H9 (cell line): ENCODE measurements at regions not wholly inside any gene's neighbourhood (a gene's known extent, or its start where the extent isn't known, plus 50 kb on each side); places are given as distances from the start of the nearest gene placed in this dataset.

ENCODE experiments used
- DNase-seq: peaks from one replicate; pipeline ENCODE4 v3.0.0-alpha.2; 2017
- H2AFZ ChIP-seq: one replicate; pipeline ENCODE4 v1.6.1; 2013; ENCODE audit warnings: mild to moderate bottlenecking, low read length, control low read depth, moderate library complexity
- H2AK5ac ChIP-seq: 2 replicates; pipeline ENCODE4 v1.6.1; 2013; ENCODE audit warnings: low read length, control low read depth, mixed read lengths; ENCODE audit not compliant: insufficient read length
- H2BK120ac ChIP-seq: one replicate; pipeline ENCODE4 v1.6.1; 2013; ENCODE audit warnings: low read depth, mild to moderate bottlenecking, low read length, control low read depth, inconsistent platforms; ENCODE audit not compliant: poor library complexity, severe bottlenecking
- H2BK12ac ChIP-seq: 2 replicates; pipeline ENCODE4 v1.6.1; 2013; ENCODE audit warnings: low read length, control low read depth, mixed read lengths, low read depth; ENCODE audit not compliant: insufficient read length
- H2BK15ac ChIP-seq: 2 replicates; pipeline ENCODE4 v1.6.1; 2013; ENCODE audit warnings: low read depth, low read length, control low read depth
- H2BK20ac ChIP-seq: one replicate; pipeline ENCODE4 v1.6.1; 2013; ENCODE audit warnings: low read depth, mild to moderate bottlenecking, low read length, control low read depth, inconsistent platforms; ENCODE audit not compliant: poor library complexity, severe bottlenecking
- H2BK5ac ChIP-seq: 2 replicates; pipeline ENCODE4 v1.6.1; 2013; ENCODE audit warnings: low read length, control low read depth, mixed read lengths; ENCODE audit not compliant: insufficient read length
- H3K14ac ChIP-seq: 2 replicates; pipeline ENCODE4 v1.6.1; 2013; ENCODE audit warnings: low read length, control low read depth; ENCODE audit not compliant: insufficient read depth
- H3K18ac ChIP-seq: 2 replicates; pipeline ENCODE4 v1.6.1; 2013; ENCODE audit warnings: low read depth, mild to moderate bottlenecking, mixed read lengths, low read length, control low read depth; ENCODE audit not compliant: insufficient read length
- H3K23ac ChIP-seq: 2 replicates; pipeline ENCODE4 v1.6.1; 2013; ENCODE audit warnings: low read length, control low read depth, mixed read lengths, low read depth; ENCODE audit not compliant: insufficient read length
- H3K23me2 ChIP-seq: 2 replicates; pipeline ENCODE4 v1.6.1; 2013; ENCODE audit warnings: low read depth, mild to moderate bottlenecking, mixed read lengths, low read length, control low read depth; ENCODE audit not compliant: insufficient read length, poor library complexity, severe bottlenecking
- H3K27ac ChIP-seq: 2 replicates; pipeline ENCODE4 v1.5.1; 2013; ENCODE audit warnings: low read length, control low read depth, mixed read lengths, low read depth; ENCODE audit not compliant: insufficient read length
- H3K27me3 ChIP-seq: 2 replicates; pipeline ENCODE4 v1.6.1; 2013; ENCODE audit warnings: low read length, control low read depth, inconsistent platforms; ENCODE audit not compliant: insufficient read depth
- H3K4ac ChIP-seq: 2 replicates; pipeline ENCODE4 v1.6.1; 2013; ENCODE audit warnings: low read depth, mild to moderate bottlenecking, control low read depth, inconsistent platforms, low read length, moderate library complexity
- H3K4me1 ChIP-seq: 2 replicates; pipeline ENCODE4 v1.6.1; 2013; ENCODE audit warnings: low read length, control low read depth, inconsistent platforms; ENCODE audit not compliant: insufficient read depth
- H3K4me2 ChIP-seq: 2 replicates; pipeline ENCODE4 v1.6.1; 2013; ENCODE audit warnings: low read length, control low read depth, mixed read lengths; ENCODE audit not compliant: insufficient read length, insufficient read depth
- H3K56ac ChIP-seq: 2 replicates; pipeline ENCODE4 v1.6.1; 2013; ENCODE audit warnings: low read depth, mild to moderate bottlenecking, mixed read lengths, low read length, control low read depth; ENCODE audit not compliant: insufficient read length
- H3K79me1 ChIP-seq: 2 replicates; pipeline ENCODE4 v1.6.1; 2013; ENCODE audit warnings: low read depth, mild to moderate bottlenecking, moderate library complexity, low read length, control low read depth, inconsistent platforms; ENCODE audit not compliant: insufficient read depth, poor library complexity, severe bottlenecking
- H3K79me2 ChIP-seq: 2 replicates; pipeline ENCODE4 v1.6.1; 2013; ENCODE audit warnings: low read length, control low read depth, inconsistent platforms; ENCODE audit not compliant: insufficient read depth
- H3K9ac ChIP-seq: 2 replicates; pipeline ENCODE4 v1.6.1; 2013; ENCODE audit warnings: low read length, control low read depth, mixed read lengths; ENCODE audit not compliant: insufficient read length; ENCODE audit errors: extremely low read depth
- H3K9me3 ChIP-seq: one replicate; pipeline ENCODE4 v1.6.1; 2013; ENCODE audit warnings: low read depth, low read length, inconsistent platforms; ENCODE audit not compliant: control insufficient read depth
- H3T11ph ChIP-seq: one replicate; pipeline ENCODE4 v1.6.1; 2013; ENCODE audit warnings: mild to moderate bottlenecking, low read length, control low read depth, inconsistent platforms
- H4K20me1 ChIP-seq: one replicate; pipeline ENCODE4 v1.6.1; 2013; ENCODE audit not compliant: control insufficient read depth, insufficient read length, insufficient read depth
- H4K5ac ChIP-seq: 2 replicates; pipeline ENCODE4 v1.6.1; 2013; ENCODE audit warnings: low read depth, mild to moderate bottlenecking, mixed read lengths, low read length, control low read depth; ENCODE audit not compliant: insufficient read length
- H4K8ac ChIP-seq: replicated peaks from 2 replicates; pipeline ENCODE4 v1.6.1; 2013; ENCODE audit warnings: low read length, control low read depth, mixed read lengths, low read depth; ENCODE audit not compliant: insufficient read length
- H4K91ac ChIP-seq: 2 replicates; pipeline ENCODE4 v1.6.1; 2013; ENCODE audit warnings: low read depth, mild to moderate bottlenecking, moderate library complexity, mixed read lengths, low read length, control low read depth; ENCODE audit not compliant: insufficient read length
- H3K27ac Mint-ChIP-seq, 3 experiments: 2 replicates in 2 of 3; 3 replicates in 1 of 3; pipeline ENCODE4 v1.8.0; 2020 to 2021; ENCODE audit warnings: mixed read lengths in 3 of 3, mild to moderate bottlenecking in 1 of 3, moderate library complexity in 1 of 3
- H3K27me3 Mint-ChIP-seq: 2 replicates; pipeline ENCODE4 v1.8.0; 2021; ENCODE audit warnings: low read depth, mild to moderate bottlenecking, moderate library complexity, mixed read lengths
- H3K36me3 Mint-ChIP-seq, 3 experiments: 2 replicates in 2 of 3; 3 replicates in 1 of 3; pipeline ENCODE4 v1.8.0; 2020 to 2021; ENCODE audit warnings: low read depth in 3 of 3, mixed read lengths in 3 of 3; ENCODE audit not compliant: insufficient read depth in 1 of 3
- H3K4me1 Mint-ChIP-seq, 2 experiments: 2 replicates each; pipeline ENCODE4 v1.8.0; 2020; ENCODE audit warnings: mixed read lengths in 2 of 2
- H3K4me3 Mint-ChIP-seq, 2 experiments: 2 replicates in 1 of 2; 3 replicates in 1 of 2; pipeline ENCODE4 v1.8.0; 2020 to 2021; ENCODE audit warnings: mild to moderate bottlenecking in 2 of 2, mixed read lengths in 2 of 2, moderate library complexity in 1 of 2
- H3K9me3 Mint-ChIP-seq, 2 experiments: 2 replicates in 1 of 2; 3 replicates in 1 of 2; pipeline ENCODE4 v1.8.0; 2020; ENCODE audit warnings: mild to moderate bottlenecking in 2 of 2, mixed read lengths in 2 of 2, moderate library complexity in 1 of 2
- WGBS: extraction: QIAGEN DNeasy Blood & Tissue Kit; methylation state at CpG from one replicate; pipeline ENCODE4 v1.1.7; 2013; ENCODE audit warnings: missing lambda C conversion rate, low lambda C conversion rate, mixed read lengths; ENCODE audit not compliant: insufficient read length; ENCODE audit errors: extremely low coverage; 5-methylcytosine and 5-hydroxymethylcytosine counted together
- TF ChIP-seq, protein P1 (sequence below): fragments of 200-600 bp; sonication (generic); conservative IDR thresholded peaks from 3 replicates; pipeline ENCODE4 v1.8.0; 2021; ENCODE audit warnings: antibody characterized with exemption, mild to moderate bottlenecking

DNA sequence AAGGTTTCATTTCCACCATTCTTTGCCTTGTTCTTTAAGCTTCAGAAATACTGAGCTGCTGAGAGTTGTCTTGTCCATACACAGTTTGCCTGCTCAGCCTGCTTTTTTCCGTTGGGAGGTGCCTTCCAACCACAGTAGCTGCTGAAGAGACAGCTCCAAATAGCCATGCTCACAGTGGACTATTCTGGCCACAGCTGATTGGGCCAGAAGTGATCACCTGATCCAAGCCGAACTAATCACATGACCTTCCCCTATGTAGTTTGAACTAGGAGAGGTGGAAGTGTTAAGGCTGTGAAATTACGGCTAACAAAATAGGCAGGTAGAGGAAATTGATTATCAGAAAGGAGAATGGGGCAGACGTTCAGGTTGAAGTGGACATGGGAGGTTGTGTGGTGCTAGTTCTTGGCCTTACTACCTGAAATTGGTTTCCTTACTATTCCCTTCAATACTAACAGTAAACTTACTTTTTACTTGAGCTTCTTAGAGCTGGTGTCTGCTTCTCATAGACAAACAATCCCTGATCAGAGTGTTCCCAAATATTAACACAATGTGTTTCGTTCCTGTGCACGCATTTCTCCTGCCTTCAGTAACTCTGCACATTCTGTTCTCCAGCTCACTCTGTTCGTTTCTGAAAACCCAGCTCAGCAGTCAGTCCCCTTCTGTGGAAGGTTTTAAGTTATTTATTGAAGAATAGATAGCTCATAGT lies 136.1 kb downstream of the RWDD3 start:
- H3K23me2 ChIP-seq = no peaks in the 10 kb centered on the region
- H2BK12ac ChIP-seq = no peak overlapping the region
- no peak overlapping the region for H2AFZ ChIP-seq
- Mint-ChIP-seq H3K36me3 (no peaks in the 10 kb centered on the region; a peak in 1 of 7 replicates), H3K4me3 (no peak overlapping the region), H3K27me3 (no peaks in the 10 kb centered on the region), H3K4me1 (peaks cover 9 to 10% of the 10 kb centered on the region in 2 experiments), H3K9me3 (peaks cover 0 to 2% of the 10 kb centered on the region in 2 experiments; a peak in 1 of 5 replicates), H3K27ac (no peak overlapping the region)
- no peak for DNase-seq
- H3K27ac ChIP-seq = no peak overlapping the region
- H3K79me1 ChIP-seq = no peaks in the 10 kb centered on the region
- TF ChIP-seq, protein P1, sequence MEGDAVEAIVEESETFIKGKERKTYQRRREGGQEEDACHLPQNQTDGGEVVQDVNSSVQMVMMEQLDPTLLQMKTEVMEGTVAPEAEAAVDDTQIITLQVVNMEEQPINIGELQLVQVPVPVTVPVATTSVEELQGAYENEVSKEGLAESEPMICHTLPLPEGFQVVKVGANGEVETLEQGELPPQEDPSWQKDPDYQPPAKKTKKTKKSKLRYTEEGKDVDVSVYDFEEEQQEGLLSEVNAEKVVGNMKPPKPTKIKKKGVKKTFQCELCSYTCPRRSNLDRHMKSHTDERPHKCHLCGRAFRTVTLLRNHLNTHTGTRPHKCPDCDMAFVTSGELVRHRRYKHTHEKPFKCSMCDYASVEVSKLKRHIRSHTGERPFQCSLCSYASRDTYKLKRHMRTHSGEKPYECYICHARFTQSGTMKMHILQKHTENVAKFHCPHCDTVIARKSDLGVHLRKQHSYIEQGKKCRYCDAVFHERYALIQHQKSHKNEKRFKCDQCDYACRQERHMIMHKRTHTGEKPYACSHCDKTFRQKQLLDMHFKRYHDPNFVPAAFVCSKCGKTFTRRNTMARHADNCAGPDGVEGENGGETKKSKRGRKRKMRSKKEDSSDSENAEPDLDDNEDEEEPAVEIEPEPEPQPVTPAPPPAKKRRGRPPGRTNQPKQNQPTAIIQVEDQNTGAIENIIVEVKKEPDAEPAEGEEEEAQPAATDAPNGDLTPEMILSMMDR = no peak
- no peak overlapping the region for H3K56ac ChIP-seq
- H3K4ac ChIP-seq = no peak overlapping the region
- H3K18ac ChIP-seq = no peak overlapping the region
- no peak overlapping the region for H3K14ac ChIP-seq
- H3K79me2 ChIP-seq = no peaks in the 10 kb centered on the region
- no peak overlapping the region for H2BK20ac ChIP-seq
- H3K9me3 ChIP-seq = no peaks in the 10 kb centered on the region
- H3K4me2 ChIP-seq = no peak overlapping the region
- H4K5ac ChIP-seq = no peak overlapping the region
- H3K4me1 ChIP-seq = peaks cover 2% of the 10 kb centered on the region; the same call in 1 of the 2 replicates
- no peak overlapping the region for H3K9ac ChIP-seq
- H3T11ph ChIP-seq = no peak overlapping the region
- H4K91ac ChIP-seq = no peak overlapping the region
- H2BK5ac ChIP-seq = no peak overlapping the region
- H2BK120ac ChIP-seq = no peak overlapping the region
- WGBS = no CpG with 5 or more reads among the region's 7 CpGs
- no peaks in the 10 kb centered on the region for H4K20me1 ChIP-seq
- H3K27me3 ChIP-seq = no peaks in the 10 kb centered on the region
- H2BK15ac ChIP-seq = no peak overlapping the region
- no peak overlapping the region for H4K8ac ChIP-seq
- H3K23ac ChIP-seq = no peak overlapping the region
- H2AK5ac ChIP-seq = no peak overlapping the region
